GM19351 (cell line): ENCODE measurements at regions not wholly inside any gene's neighbourhood (a gene's known extent, or its start where the extent isn't known, plus 50 kb on each side); places are given as distances from the start of the nearest gene placed in this dataset.
"Not testable (repeated sequence)": the region's sequence is repeated elsewhere in the genome, so short reads cannot be mapped to it uniquely, and the experiment has no call there.

Experiments used
- ATAC-seq: cut with Tn5 transposase; IDR thresholded peaks from one replicate; pipeline ENCODE4 v1.9.1; 2021; ENCODE audit warnings: mild to moderate bottlenecking, moderate library complexity; ENCODE audit not compliant: unreplicated experiment

DNA sequence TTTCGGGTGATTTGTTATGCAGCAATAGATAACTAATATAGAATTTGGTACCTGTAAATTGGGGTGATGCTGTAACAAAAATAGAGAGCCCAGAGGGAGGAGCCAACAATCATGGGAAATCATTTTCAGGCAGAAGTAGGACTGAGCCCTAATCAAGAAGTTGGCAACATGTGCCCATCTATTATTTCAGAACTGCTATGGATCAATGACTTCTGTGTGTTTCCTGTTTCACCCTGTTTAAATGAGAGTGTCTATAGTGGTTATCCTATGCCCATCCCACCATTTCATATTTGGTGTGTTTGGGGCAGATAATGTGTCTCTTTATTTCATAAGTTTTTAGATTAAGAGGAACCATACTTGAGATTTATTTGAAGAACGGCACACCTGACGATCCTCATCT is 330.8 kb upstream of the CITED2 start:
- ATAC-seq, result no peak

- ATAC-seq, result no peak
Observed at GRCh38 chr6:139703780-139704179, 329.3 kb upstream of the CITED2 start.

DNA sequence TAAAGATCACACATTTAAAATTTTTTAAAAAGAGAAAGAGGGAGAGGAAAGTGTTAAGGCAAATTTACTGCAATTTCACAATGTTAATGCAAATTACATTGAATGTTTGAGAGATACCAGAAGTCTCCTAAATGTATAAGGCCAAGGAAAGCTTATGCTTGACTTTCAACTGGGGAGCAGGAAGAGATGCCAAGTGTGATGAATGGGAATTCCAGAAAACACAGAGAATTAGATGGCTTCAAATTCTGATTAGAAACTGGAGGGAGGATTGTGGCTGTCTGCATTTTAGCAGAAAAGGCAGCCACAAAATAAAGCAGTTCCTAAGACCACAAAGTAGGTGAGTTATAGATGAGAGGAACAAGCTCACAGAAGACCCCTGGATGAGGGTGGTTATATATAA is 328.3 kb upstream of the CITED2 start:
- no peak for ATAC-seq

GRCh38 chr6:139701695-139702094 is 327.2 kb upstream of the CITED2 start:
- no peak for ATAC-seq

DNA sequence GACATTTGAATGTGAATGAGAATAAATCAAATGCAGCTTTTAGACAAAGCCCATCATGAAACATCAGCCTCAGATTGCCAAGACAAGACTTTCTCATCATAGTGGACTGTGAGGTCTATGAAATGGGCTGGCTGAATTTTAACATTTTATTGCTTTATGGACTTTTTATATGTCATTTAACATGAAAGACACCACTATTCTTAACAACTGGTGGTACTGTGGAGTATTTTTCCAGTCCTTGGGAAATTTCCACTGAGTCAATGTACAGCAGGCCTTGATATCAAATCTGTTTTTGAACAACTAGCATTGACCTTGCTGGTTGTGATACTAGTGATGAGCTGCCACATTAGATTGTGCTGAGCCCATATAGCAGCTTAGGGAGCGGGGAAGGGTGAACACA is 326.6 kb upstream of the CITED2 start:
- ATAC-seq, result no peak

DNA sequence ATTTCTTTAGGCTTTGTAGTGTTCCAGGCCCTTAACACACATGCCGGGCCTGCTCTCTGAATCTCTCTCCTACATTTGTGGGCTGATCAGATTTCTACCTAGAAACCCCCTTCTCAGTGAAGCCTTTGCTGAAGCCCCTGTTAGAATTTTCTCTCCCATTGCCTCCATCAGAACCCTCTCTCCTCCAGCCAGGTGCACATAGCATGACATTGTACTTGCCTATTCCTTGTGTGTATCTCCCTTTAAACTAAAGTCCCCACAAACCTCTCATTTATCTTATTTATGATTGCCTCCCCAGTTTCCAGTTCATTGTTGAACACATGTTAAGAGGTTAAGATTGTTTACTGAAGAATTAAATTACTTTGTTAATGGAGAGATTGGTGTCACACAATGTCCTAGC is 325.5 kb upstream of the CITED2 start:
- no peak for ATAC-seq

- no peak for ATAC-seq
Observed at GRCh38 chr6:139699335-139699734, 324.9 kb upstream of the CITED2 start.

- ATAC-seq, result no peak
Observed at GRCh38 chr6:139698526-139699176, 324.2 kb upstream of the CITED2 start.

GRCh38 chr6:139697856-139698255 is 323.4 kb upstream of the CITED2 start:
- not testable (repeated sequence) for ATAC-seq

DNA sequence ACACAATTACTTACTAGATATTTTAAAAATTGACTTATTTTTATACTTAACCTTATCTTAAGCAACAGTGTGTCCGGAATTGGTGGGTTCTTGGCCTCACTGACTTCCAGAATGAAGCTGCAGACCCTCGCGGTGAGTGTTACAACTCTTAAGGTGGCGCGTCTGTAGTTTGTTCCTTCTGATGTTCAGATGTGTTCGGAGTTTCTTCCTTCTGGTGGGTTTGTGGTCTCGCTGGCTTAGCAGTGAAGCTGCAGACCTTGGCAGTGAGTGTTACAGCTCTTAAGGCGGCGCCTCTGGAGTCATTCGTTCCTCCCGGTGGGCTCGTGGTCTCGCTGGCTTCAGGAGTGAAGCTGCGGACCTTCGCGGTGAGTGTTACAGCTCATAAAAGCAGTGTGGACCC is 322.5 kb upstream of the CITED2 start:
- not testable (repeated sequence) for ATAC-seq

- no peak for ATAC-seq
Observed at GRCh38 chr6:139695361-139695760, 320.9 kb upstream of the CITED2 start.

DNA sequence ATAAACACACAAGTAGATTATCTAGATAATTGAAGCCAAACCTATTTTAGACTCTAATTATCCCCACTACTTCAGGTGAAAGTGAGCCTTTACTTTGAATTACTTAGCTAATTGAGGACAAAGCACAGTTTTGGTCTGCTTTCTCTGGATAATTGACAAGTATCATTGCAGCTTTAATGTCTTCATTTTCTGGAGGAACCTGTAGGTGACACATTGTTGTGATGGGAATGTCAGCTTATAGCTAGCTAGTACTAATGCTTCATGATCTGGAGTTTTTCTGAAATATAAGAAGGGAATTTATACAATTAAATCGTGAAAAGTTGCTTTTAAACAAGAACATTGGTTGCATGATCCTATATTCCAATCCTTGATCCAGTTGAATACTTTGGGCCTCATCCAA is 319.3 kb upstream of the CITED2 start:
- ATAC-seq, result no peak

- no peak for ATAC-seq
Observed at GRCh38 chr6:139690007-139690406, 315.6 kb upstream of the CITED2 start.

DNA sequence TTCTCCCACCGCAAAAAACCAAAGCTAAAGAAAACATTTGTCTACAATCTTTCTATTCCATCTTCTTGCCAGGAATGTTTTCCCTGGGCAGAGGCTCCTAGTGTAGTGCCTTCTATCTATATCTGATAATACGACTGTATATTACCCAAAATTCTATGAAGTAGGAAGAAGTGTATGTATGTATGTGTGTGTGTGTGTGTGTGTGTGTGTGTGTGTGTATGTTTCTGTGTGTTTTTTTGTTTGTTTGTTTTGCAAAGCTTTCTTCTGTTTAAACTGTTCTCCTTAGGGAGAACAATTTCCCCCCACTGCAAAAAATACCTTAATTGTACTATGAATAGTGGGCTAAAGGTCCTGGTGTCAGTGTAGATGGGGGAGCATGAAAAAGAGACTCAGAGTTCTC is 312.6 kb upstream of the CITED2 start:
- ATAC-seq, result no peak

- no peak for ATAC-seq
Observed at GRCh38 chr6:139686308-139686707, 311.9 kb upstream of the CITED2 start.

- ATAC-seq, result no peak
Observed at GRCh38 chr6:139685009-139685408, 310.6 kb upstream of the CITED2 start.

GRCh38 chr6:139680819-139681218 is 306.4 kb upstream of the CITED2 start:
- no peak for ATAC-seq

GRCh38 chr6:139679516-139680179 is 305.2 kb upstream of the CITED2 start:
- no peak for ATAC-seq

DNA sequence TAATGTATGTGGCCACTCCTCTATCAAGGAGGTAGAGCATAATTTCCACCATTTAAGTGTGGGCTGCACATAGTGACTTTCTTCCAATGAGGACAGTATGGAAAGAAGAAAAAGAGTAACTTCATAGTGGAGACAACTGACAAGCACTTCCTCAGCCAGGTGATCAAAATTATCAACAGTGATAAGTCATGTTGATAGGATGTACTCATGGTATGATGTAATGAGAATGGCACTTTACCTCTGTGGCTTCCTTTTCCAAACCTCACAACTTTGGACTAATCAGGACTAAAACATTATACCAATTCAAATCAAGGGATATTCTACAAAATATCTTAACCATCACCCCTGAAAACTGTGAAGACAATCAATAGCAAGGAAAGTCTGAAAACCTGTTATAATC is 302.3 kb upstream of the CITED2 start:
- ATAC-seq, result no peak

DNA sequence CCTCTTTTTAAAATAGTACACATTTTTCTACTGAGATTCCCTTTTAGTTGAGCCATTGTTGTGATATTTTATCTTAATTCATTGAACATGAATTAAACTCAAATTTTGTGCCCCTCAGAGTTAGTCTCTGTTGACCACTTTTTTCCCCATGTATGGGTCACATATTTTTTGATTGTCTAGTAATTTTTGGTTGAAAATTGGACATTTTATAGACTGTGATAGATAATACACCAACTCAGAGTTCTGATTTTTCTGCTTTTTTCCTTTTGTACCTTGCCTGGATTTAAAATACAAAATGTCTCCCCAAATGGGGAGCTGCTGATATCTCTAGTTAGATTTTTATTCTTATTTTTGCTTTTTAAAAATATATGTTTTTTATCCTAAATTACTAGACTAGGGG is 291.8 kb upstream of the CITED2 start:
- no peak for ATAC-seq

DNA sequence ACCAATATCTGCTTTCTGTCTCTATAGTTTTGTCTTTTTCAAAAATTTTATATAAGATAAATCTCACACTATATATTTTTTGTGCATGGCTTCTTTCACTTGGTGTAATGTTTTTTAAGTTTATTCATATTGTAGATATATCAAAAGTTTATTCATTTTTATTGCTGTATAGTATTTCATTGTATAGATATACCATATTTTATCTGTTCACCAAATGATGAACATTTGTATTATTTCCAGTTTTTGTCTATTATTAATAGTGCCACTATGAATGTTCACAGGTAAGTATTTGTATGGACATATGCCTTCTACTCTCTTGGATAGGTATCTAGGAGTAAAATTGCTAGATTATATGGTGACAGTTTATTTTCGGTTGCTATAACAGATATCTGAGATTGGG is 289.5 kb upstream of the CITED2 start:
- no peak for ATAC-seq

- no peak for ATAC-seq
Observed at GRCh38 chr6:139659711-139660110, 285.3 kb upstream of the CITED2 start.

DNA sequence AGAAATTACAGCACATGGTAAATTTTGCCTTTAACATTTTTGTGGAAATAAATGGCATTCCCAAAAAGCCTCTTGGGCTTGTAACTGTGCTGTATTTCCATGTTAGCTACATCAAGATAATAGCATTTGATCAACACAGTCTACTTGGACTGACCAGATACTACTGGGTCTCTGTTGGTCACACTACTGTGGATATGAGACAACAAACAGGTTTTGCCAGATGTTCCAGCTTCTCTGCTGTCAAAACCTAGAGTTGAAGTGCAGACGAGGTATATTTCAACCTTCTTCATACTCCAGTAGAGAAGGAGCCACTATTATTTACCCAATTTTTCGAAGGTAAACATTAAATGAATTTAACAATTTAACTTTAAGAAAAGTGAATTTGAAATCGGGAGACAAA is 284.7 kb upstream of the CITED2 start:
- no peak for ATAC-seq
